GM23338 (cell line): ENCODE measurements at regions not wholly inside any gene's neighbourhood (a gene's known extent, or its start where the extent isn't known, plus 50 kb on each side); places are given as distances from the start of the nearest gene placed in this dataset.

Experiments used
- ATAC-seq: fragments of 200-7000 bp; cut with Tn5 transposase; 3 replicates; pipeline ENCODE4 v1.9.1; 2020
- DNase-seq: peaks from one replicate; pipeline ENCODE4 v3.0.0-alpha.2; 2015; ENCODE audit warnings: low spot score
- H2AFZ ChIP-seq: fragments of 200-600 bp; sonication (generic); 2 replicates; pipeline ENCODE4 v1.8.0; 2016; ENCODE audit warnings: antibody characterized with exemption, mild to moderate bottlenecking, moderate library complexity
- H3F3A ChIP-seq: fragments of 200-600 bp; sonication (generic); replicated peaks from 2 replicates; pipeline ENCODE4 v1.8.0; 2017; ENCODE audit warnings: antibody characterized with exemption, mixed run types, low read depth
- H3K27ac ChIP-seq: fragments of 200-600 bp; sonication (generic); 2 replicates; pipeline ENCODE4 v1.6.1; 2016; ENCODE audit warnings: low read depth
- H3K27me3 ChIP-seq: fragments of 200-600 bp; sonication (generic); 2 replicates; pipeline ENCODE4 v1.8.0; 2016; ENCODE audit warnings: mild to moderate bottlenecking, mixed run types, moderate library complexity; ENCODE audit not compliant: insufficient read depth
- H3K36me3 ChIP-seq: fragments of 200-600 bp; sonication (generic); 2 replicates; pipeline ENCODE4 v1.8.0; 2016; ENCODE audit warnings: mild to moderate bottlenecking; ENCODE audit not compliant: insufficient read depth
- H3K4me1 ChIP-seq: fragments of 200-600 bp; sonication (generic); 2 replicates; pipeline ENCODE4 v1.8.0; 2016; ENCODE audit warnings: mild to moderate bottlenecking, moderate library complexity; ENCODE audit not compliant: insufficient read depth
- H3K4me2 ChIP-seq: fragments of 200-600 bp; sonication (generic); 2 replicates; pipeline ENCODE4 v1.7.1; 2017; ENCODE audit warnings: mixed run types
- H3K4me3 ChIP-seq: fragments of 200-600 bp; sonication (generic); 2 replicates; pipeline ENCODE4 v1.6.1; 2016; ENCODE audit warnings: mixed run types
- H3K79me2 ChIP-seq: fragments of 200-600 bp; sonication (generic); replicated peaks from 2 replicates; pipeline ENCODE4 v1.8.0; 2017; ENCODE audit warnings: mild to moderate bottlenecking; ENCODE audit not compliant: insufficient read depth
- H3K9me2 ChIP-seq: fragments of 200-600 bp; sonication (generic); 2 replicates; pipeline ENCODE4 v1.8.0; 2017; ENCODE audit not compliant: insufficient read depth
- H4K20me1 ChIP-seq: fragments of 200-600 bp; sonication (generic); replicated peaks from 2 replicates; pipeline ENCODE4 v1.8.0; 2017; ENCODE audit warnings: mild to moderate bottlenecking; ENCODE audit not compliant: insufficient read depth
- H3K27ac Mint-ChIP-seq: 2 replicates; pipeline ENCODE4 v1.8.0; 2020; ENCODE audit warnings: inconsistent platforms, mild to moderate bottlenecking, moderate library complexity, mixed read lengths
- H3K27me3 Mint-ChIP-seq: 3 replicates; pipeline ENCODE4 v1.8.0; 2022; ENCODE audit warnings: low read depth, mild to moderate bottlenecking, moderate library complexity, mixed read lengths, inconsistent platforms; ENCODE audit not compliant: insufficient read depth, poor library complexity
- H3K36me3 Mint-ChIP-seq: 3 replicates; pipeline ENCODE4 v1.8.0; 2021; ENCODE audit warnings: low read depth, mild to moderate bottlenecking, inconsistent platforms, moderate library complexity, mixed read lengths
- H3K4me1 Mint-ChIP-seq: 3 replicates; pipeline ENCODE4 v1.8.0; 2020; ENCODE audit warnings: mild to moderate bottlenecking, inconsistent platforms, mixed read lengths
- H3K4me3 Mint-ChIP-seq: 3 replicates; pipeline ENCODE4 v1.8.0; 2021; ENCODE audit warnings: moderate library complexity, mild to moderate bottlenecking, inconsistent platforms, mixed read lengths
- H3K9me3 Mint-ChIP-seq: 3 replicates; pipeline ENCODE4 v1.8.0; 2020; ENCODE audit warnings: moderate library complexity, mild to moderate bottlenecking, inconsistent platforms, mixed read lengths
- CREB1 ChIP-seq: fragments of 250-450 bp; sonication (Bioruptor Pico); IDR thresholded peaks from 2 replicates; pipeline ENCODE4 v1.5.0; 2020; ENCODE audit warnings: low read depth, mild to moderate bottlenecking, moderate library complexity
- EZH2 ChIP-seq: fragments of 200-600 bp; sonication (generic); IDR thresholded peaks from one replicate; pipeline ENCODE4 v1.8.0; 2017; ENCODE audit warnings: antibody characterized with exemption, mild to moderate bottlenecking, low read depth; ENCODE audit not compliant: unreplicated experiment
- EZH2phosphoT487 ChIP-seq: fragments of 200-600 bp; sonication (generic); IDR thresholded peaks from one replicate; pipeline ENCODE4 v1.8.1; 2018; ENCODE audit warnings: antibody characterized with exemption; ENCODE audit not compliant: unreplicated experiment
- NANOG ChIP-seq: IDR thresholded peaks from 2 replicates; pipeline ENCODE4 v1.6.1; 2016; ENCODE audit warnings: antibody characterized with exemption, borderline replicate concordance
- POLR2AphosphoS5 ChIP-seq: IDR thresholded peaks from 2 replicates; pipeline ENCODE4 v1.6.1; 2016; ENCODE audit warnings: antibody characterized with exemption, low read depth
- STAT1 ChIP-seq: IDR thresholded peaks from one replicate; pipeline ENCODE4 v1.6.1; 2016; ENCODE audit warnings: antibody characterized with exemption; ENCODE audit not compliant: unreplicated experiment
- ZNF114 ChIP-seq: fragments of 250-450 bp; sonication (Bioruptor Pico); IDR thresholded peaks from 2 replicates; pipeline ENCODE4 v1.5.0; 2020; ENCODE audit warnings: mild to moderate bottlenecking, moderate library complexity
- ZNF331 ChIP-seq: fragments of 250-450 bp; sonication (Bioruptor Pico); IDR thresholded peaks from 2 replicates; pipeline ENCODE4 v1.5.0; 2020; ENCODE audit warnings: low read depth, mild to moderate bottlenecking, moderate library complexity
- TF ChIP-seq, protein P1 (sequence below): fragments of 250-450 bp; sonication (Bioruptor Pico); IDR thresholded peaks from 2 replicates; pipeline ENCODE4 v1.5.0; 2020; ENCODE audit warnings: mild to moderate bottlenecking, moderate library complexity
- TF ChIP-seq, protein P2 (sequence below): IDR thresholded peaks from one replicate; pipeline ENCODE4 v1.6.1; 2018; ENCODE audit warnings: antibody characterized with exemption; ENCODE audit not compliant: unreplicated experiment
- TF ChIP-seq, protein P3 (sequence below): IDR thresholded peaks from 2 replicates; pipeline ENCODE4 v1.6.1; 2016; ENCODE audit warnings: antibody characterized with exemption
- TF ChIP-seq, protein P4 (sequence below), 2 experiments: fragments of 200-600 bp in 1 of 2; sonication (generic) in 1 of 2; conservative IDR thresholded peaks; 2 replicates each; pipeline versions ENCODE4 v1.5.1 to v1.6.1; 2016 to 2017; ENCODE audit warnings: antibody characterized with exemption in 2 of 2, low read depth in 2 of 2, mild to moderate bottlenecking in 2 of 2, moderate library complexity in 1 of 2

DNA sequence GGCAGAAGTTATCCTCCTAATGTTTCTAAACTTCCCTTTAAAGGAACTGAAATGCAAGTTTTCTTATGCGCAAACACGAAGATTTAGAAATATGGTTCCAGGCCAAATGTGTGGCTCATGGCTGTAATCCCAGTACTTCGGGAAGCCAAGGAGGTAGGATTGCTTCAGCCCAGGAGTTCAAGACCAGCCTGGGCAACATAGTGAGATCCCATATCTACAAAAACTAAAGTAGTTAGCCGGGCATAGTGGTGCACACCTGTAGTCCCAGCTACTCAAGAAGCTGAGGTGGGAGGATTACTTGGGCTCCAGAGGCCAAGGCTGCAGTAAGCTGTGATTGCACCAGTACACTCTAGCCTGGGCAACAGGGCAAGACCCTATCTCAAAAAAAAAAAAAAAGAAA is 95.8 kb upstream of the SCAF8 start (continued):
- TF ChIP-seq, protein P1, sequence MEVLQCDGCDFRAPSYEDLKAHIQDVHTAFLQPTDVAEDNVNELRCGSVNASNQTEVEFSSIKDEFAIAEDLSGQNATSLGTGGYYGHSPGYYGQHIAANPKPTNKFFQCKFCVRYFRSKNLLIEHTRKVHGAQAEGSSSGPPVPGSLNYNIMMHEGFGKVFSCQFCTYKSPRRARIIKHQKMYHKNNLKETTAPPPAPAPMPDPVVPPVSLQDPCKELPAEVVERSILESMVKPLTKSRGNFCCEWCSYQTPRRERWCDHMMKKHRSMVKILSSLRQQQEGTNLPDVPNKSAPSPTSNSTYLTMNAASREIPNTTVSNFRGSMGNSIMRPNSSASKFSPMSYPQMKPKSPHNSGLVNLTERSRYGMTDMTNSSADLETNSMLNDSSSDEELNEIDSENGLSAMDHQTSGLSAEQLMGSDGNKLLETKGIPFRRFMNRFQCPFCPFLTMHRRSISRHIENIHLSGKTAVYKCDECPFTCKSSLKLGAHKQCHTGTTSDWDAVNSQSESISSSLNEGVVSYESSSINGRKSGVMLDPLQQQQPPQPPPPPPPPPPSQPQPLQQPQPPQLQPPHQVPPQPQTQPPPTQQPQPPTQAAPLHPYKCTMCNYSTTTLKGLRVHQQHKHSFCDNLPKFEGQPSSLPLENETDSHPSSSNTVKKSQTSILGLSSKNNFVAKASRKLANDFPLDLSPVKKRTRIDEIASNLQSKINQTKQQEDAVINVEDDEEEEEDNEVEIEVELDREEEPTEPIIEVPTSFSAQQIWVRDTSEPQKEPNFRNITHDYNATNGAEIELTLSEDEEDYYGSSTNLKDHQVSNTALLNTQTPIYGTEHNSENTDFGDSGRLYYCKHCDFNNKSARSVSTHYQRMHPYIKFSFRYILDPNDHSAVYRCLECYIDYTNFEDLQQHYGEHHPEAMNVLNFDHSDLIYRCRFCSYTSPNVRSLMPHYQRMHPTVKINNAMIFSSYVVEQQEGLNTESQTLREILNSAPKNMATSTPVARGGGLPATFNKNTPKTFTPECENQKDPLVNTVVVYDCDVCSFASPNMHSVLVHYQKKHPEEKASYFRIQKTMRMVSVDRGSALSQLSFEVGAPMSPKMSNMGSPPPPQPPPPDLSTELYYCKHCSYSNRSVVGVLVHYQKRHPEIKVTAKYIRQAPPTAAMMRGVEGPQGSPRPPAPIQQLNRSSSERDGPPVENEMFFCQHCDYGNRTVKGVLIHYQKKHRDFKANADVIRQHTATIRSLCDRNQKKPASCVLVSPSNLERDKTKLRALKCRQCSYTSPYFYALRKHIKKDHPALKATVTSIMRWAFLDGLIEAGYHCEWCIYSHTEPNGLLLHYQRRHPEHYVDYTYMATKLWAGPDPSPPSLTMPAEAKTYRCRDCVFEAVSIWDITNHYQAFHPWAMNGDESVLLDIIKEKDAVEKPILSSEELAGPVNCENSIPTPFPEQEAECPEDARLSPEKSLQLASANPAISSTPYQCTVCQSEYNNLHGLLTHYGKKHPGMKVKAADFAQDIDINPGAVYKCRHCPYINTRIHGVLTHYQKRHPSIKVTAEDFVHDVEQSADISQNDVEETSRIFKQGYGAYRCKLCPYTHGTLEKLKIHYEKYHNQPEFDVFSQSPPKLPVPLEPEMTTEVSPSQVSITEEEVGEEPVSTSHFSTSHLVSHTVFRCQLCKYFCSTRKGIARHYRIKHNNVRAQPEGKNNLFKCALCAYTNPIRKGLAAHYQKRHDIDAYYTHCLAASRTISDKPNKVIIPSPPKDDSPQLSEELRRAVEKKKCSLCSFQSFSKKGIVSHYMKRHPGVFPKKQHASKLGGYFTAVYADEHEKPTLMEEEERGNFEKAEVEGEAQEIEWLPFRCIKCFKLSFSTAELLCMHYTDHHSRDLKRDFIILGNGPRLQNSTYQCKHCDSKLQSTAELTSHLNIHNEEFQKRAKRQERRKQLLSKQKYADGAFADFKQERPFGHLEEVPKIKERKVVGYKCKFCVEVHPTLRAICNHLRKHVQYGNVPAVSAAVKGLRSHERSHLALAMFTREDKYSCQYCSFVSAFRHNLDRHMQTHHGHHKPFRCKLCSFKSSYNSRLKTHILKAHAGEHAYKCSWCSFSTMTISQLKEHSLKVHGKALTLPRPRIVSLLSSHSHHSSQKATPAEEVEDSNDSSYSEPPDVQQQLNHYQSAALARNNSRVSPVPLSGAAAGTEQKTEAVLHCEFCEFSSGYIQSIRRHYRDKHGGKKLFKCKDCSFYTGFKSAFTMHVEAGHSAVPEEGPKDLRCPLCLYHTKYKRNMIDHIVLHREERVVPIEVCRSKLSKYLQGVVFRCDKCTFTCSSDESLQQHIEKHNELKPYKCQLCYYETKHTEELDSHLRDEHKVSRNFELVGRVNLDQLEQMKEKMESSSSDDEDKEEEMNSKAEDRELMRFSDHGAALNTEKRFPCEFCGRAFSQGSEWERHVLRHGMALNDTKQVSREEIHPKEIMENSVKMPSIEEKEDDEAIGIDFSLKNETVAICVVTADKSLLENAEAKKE = no peak
- TF ChIP-seq EZH2 = no peak
- TF ChIP-seq CREB1 (CRISPR knock-in tag) = no peak
- TF ChIP-seq STAT1 = no peak
- no peak for TF ChIP-seq NANOG
- TF ChIP-seq ZNF331 = no peak

DNA sequence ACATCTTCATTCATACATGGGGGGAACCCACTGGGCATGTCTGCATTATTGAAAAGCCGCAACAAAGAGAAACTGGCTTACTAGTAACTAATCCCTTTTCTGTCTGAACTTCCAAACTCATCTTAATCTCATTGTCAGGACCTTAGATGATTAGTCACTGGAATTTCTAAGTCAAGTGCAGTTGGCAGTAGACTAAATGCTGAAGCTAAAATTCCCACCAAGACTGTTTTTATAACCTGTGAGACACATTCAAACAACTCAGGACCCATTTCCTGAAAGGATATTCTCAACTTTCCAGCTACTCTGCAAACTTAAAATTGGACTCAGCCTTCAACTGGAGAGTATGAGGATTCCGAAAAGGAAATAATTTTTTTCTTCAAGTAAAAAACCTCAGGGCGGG is 94.8 kb upstream of the SCAF8 start:
- no peaks in the 10 kb centered on the region; the same call in 2 of the 3 replicates for H3K9me3 Mint-ChIP-seq
- H3K4me3 ChIP-seq = no peak overlapping the region
- no peaks in the 10 kb centered on the region for H4K20me1 ChIP-seq
- DNase-seq = no peak
- H3K4me3 Mint-ChIP-seq = no peak overlapping the region
- no peaks in the 10 kb centered on the region for H3K36me3 Mint-ChIP-seq
- H3K27ac Mint-ChIP-seq = no peak overlapping the region
- no peaks in the 10 kb centered on the region for H3K4me1 ChIP-seq
- no peak overlapping the region for H2AFZ ChIP-seq
- H3K4me1 Mint-ChIP-seq = no peaks in the 10 kb centered on the region
- H3F3A ChIP-seq = no peaks in the 10 kb centered on the region
- no peaks in the 10 kb centered on the region for H3K79me2 ChIP-seq
- H3K9me2 ChIP-seq = no peaks in the 10 kb centered on the region
- H3K4me2 ChIP-seq = no peak overlapping the region
- H3K27ac ChIP-seq = no peak overlapping the region
- no peak for ATAC-seq
- H3K27me3 ChIP-seq = no peaks in the 10 kb centered on the region
- H3K36me3 ChIP-seq = no peaks in the 10 kb centered on the region
- peaks cover 3% of the 10 kb centered on the region for H3K27me3 Mint-ChIP-seq
- TF ChIP-seq, protein P2, sequence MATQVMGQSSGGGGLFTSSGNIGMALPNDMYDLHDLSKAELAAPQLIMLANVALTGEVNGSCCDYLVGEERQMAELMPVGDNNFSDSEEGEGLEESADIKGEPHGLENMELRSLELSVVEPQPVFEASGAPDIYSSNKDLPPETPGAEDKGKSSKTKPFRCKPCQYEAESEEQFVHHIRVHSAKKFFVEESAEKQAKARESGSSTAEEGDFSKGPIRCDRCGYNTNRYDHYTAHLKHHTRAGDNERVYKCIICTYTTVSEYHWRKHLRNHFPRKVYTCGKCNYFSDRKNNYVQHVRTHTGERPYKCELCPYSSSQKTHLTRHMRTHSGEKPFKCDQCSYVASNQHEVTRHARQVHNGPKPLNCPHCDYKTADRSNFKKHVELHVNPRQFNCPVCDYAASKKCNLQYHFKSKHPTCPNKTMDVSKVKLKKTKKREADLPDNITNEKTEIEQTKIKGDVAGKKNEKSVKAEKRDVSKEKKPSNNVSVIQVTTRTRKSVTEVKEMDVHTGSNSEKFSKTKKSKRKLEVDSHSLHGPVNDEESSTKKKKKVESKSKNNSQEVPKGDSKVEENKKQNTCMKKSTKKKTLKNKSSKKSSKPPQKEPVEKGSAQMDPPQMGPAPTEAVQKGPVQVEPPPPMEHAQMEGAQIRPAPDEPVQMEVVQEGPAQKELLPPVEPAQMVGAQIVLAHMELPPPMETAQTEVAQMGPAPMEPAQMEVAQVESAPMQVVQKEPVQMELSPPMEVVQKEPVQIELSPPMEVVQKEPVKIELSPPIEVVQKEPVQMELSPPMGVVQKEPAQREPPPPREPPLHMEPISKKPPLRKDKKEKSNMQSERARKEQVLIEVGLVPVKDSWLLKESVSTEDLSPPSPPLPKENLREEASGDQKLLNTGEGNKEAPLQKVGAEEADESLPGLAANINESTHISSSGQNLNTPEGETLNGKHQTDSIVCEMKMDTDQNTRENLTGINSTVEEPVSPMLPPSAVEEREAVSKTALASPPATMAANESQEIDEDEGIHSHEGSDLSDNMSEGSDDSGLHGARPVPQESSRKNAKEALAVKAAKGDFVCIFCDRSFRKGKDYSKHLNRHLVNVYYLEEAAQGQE = no peak
- TF ChIP-seq, protein P3, sequence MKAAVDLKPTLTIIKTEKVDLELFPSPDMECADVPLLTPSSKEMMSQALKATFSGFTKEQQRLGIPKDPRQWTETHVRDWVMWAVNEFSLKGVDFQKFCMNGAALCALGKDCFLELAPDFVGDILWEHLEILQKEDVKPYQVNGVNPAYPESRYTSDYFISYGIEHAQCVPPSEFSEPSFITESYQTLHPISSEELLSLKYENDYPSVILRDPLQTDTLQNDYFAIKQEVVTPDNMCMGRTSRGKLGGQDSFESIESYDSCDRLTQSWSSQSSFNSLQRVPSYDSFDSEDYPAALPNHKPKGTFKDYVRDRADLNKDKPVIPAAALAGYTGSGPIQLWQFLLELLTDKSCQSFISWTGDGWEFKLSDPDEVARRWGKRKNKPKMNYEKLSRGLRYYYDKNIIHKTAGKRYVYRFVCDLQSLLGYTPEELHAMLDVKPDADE = no peak
- TF ChIP-seq, protein P4, sequence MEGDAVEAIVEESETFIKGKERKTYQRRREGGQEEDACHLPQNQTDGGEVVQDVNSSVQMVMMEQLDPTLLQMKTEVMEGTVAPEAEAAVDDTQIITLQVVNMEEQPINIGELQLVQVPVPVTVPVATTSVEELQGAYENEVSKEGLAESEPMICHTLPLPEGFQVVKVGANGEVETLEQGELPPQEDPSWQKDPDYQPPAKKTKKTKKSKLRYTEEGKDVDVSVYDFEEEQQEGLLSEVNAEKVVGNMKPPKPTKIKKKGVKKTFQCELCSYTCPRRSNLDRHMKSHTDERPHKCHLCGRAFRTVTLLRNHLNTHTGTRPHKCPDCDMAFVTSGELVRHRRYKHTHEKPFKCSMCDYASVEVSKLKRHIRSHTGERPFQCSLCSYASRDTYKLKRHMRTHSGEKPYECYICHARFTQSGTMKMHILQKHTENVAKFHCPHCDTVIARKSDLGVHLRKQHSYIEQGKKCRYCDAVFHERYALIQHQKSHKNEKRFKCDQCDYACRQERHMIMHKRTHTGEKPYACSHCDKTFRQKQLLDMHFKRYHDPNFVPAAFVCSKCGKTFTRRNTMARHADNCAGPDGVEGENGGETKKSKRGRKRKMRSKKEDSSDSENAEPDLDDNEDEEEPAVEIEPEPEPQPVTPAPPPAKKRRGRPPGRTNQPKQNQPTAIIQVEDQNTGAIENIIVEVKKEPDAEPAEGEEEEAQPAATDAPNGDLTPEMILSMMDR (conservative IDR thresholded peaks at IDR 0.05; ENCODE audit: low read depth in 2 of 2) = no peak
- TF ChIP-seq ZNF331 = no peak
- no peak for TF ChIP-seq NANOG
- TF ChIP-seq ZNF114 (CRISPR knock-in tag) = no peak
- no peak for TF ChIP-seq POLR2AphosphoS5
- TF ChIP-seq EZH2phosphoT487 = no peak
- TF ChIP-seq CREB1 (CRISPR knock-in tag) = no peak
